Neural progenitor cell (in vitro differentiated cells): ENCODE measurements at regions not wholly inside any gene's neighbourhood (a gene's known extent, or its start where the extent isn't known, plus 50 kb on each side); places are given as distances from the start of the nearest gene placed in this dataset.

ENCODE experiments used
- DNase-seq: peaks from one replicate; pipeline ENCODE4 v3.0.0-alpha.2; 2016; ENCODE audit warnings: low spot score
- H2AFZ ChIP-seq: fragments of 200-600 bp; sonication (generic); replicated peaks from 2 replicates; pipeline ENCODE4 v1.6.1; 2016; ENCODE audit warnings: antibody characterized with exemption
- H3F3A ChIP-seq: fragments of 200-600 bp; sonication (generic); 2 replicates; pipeline ENCODE4 v1.6.1; 2016; ENCODE audit warnings: antibody characterized with exemption, low read depth
- H3K27ac ChIP-seq: fragments of 200-600 bp; sonication (generic); 2 replicates; pipeline ENCODE4 v1.5.1; 2016; ENCODE audit warnings: mild to moderate bottlenecking
- H3K27me3 ChIP-seq: fragments of 200-600 bp; sonication (generic); 2 replicates; pipeline ENCODE4 v1.6.1; 2016; ENCODE audit warnings: mild to moderate bottlenecking, moderate library complexity
- H3K36me3 ChIP-seq: fragments of 200-600 bp; sonication (generic); 2 replicates; pipeline ENCODE4 v1.5.1; 2016
- H3K4me1 ChIP-seq: fragments of 200-600 bp; sonication (generic); 2 replicates; pipeline ENCODE4 v1.6.1; 2016; ENCODE audit warnings: mixed run types
- H3K4me2 ChIP-seq: fragments of 200-600 bp; sonication (generic); 2 replicates; pipeline ENCODE4 v1.6.1; 2016
- H3K4me3 ChIP-seq: fragments of 200-600 bp; sonication (generic); 2 replicates; pipeline ENCODE4 v1.5.1; 2016
- H3K79me2 ChIP-seq: fragments of 200-600 bp; sonication (generic); 2 replicates; pipeline ENCODE4 v1.6.1; 2016; ENCODE audit warnings: low read depth
- H3K9ac ChIP-seq: fragments of 200-600 bp; sonication (generic); 2 replicates; pipeline ENCODE4 v1.6.1; 2016
- H3K9me3 ChIP-seq: fragments of 200-600 bp; sonication (generic); 2 replicates; pipeline ENCODE4 v1.5.1; 2016; ENCODE audit warnings: low read depth
- H4K20me1 ChIP-seq: fragments of 200-600 bp; sonication (generic); 2 replicates; pipeline ENCODE4 v1.6.1; 2016; ENCODE audit warnings: low read depth
- H3K27ac Mint-ChIP-seq: 3 replicates; pipeline ENCODE4 v1.8.0; 2021; ENCODE audit warnings: mixed read lengths
- H3K27me3 Mint-ChIP-seq: 2 replicates; pipeline ENCODE4 v1.8.0; 2022; ENCODE audit warnings: low read depth, mild to moderate bottlenecking, inconsistent platforms, moderate library complexity, mixed read lengths; ENCODE audit not compliant: insufficient read depth
- H3K36me3 Mint-ChIP-seq: 3 replicates; pipeline ENCODE4 v1.8.0; 2021; ENCODE audit warnings: mixed read lengths
- H3K4me1 Mint-ChIP-seq: 3 replicates; pipeline ENCODE4 v1.8.0; 2021; ENCODE audit warnings: mixed read lengths
- H3K4me3 Mint-ChIP-seq: 3 replicates; pipeline ENCODE4 v1.8.0; 2021; ENCODE audit warnings: mild to moderate bottlenecking, moderate library complexity, mixed read lengths
- H3K9me3 Mint-ChIP-seq: 3 replicates; pipeline ENCODE4 v1.8.0; 2020; ENCODE audit warnings: mixed read lengths
- CTCF ChIP-seq: fragments of 200-600 bp; sonication (generic); IDR thresholded peaks from 2 replicates; pipeline ENCODE4 v1.5.1; 2017; ENCODE audit warnings: antibody characterized with exemption, mild to moderate bottlenecking
- EZH2 ChIP-seq: fragments of 200-600 bp; sonication (generic); IDR thresholded peaks from 2 replicates; pipeline ENCODE4 v1.6.1; 2017; ENCODE audit warnings: antibody characterized with exemption, mild to moderate bottlenecking, moderate library complexity
- EZH2phosphoT487 ChIP-seq: fragments of 200-600 bp; sonication (generic); IDR thresholded peaks from 2 replicates; pipeline ENCODE4 v1.6.1; 2017; ENCODE audit warnings: antibody characterized with exemption

GRCh38 chr17:77332034-77332971 is 191.5 kb downstream of the SEC14L1 start:
- no peak for DNase-seq
- Histone ChIP-seq H3K4me1 (no peaks in the 10 kb centered on the region), H3K9me3 (peaks cover 7% of the 10 kb centered on the region), H4K20me1 (no peaks in the 10 kb centered on the region), H3K36me3 (no peaks in the 10 kb centered on the region), H3F3A (no peaks in the 10 kb centered on the region), H2AFZ (no peak overlapping the region), H3K79me2 (peaks cover 10% of the 10 kb centered on the region), H3K4me3 (no peak overlapping the region), H3K27me3 (no peaks in the 10 kb centered on the region), H3K4me2 (peak overlapping the region; percentile 73), H3K27ac (no peak overlapping the region), H3K9ac (no peak overlapping the region)
- TF ChIP-seq EZH2 (no peak), EZH2phosphoT487 (no peak), CTCF (no peak)
- no peak overlapping the region for H3K4me3 Mint-ChIP-seq
- H3K27me3 Mint-ChIP-seq = peaks cover 4% of the 10 kb centered on the region
- no peaks in the 10 kb centered on the region for H3K36me3 Mint-ChIP-seq
- H3K9me3 Mint-ChIP-seq = peaks cover 2% of the 10 kb centered on the region
- H3K4me1 Mint-ChIP-seq = peaks cover 10% of the 10 kb centered on the region
- no peak overlapping the region for H3K27ac Mint-ChIP-seq

GRCh38 chr17:77332981-77333685 is 192.4 kb downstream of the SEC14L1 start:
- H3K27me3 Mint-ChIP-seq = peaks cover 6% of the 10 kb centered on the region
- Histone ChIP-seq H3K4me3 (no peak overlapping the region), H3K36me3 (no peaks in the 10 kb centered on the region), H3K27me3 (no peaks in the 10 kb centered on the region), H3K9me3 (peaks cover 7% of the 10 kb centered on the region), H4K20me1 (no peaks in the 10 kb centered on the region), H2AFZ (no peak overlapping the region), H3K27ac (no peak overlapping the region), H3K4me1 (no peaks in the 10 kb centered on the region), H3K4me2 (no peak overlapping the region), H3F3A (no peaks in the 10 kb centered on the region), H3K9ac (no peak overlapping the region), H3K79me2 (peaks cover 10% of the 10 kb centered on the region)
- TF ChIP-seq EZH2phosphoT487 = no peak
- no peak for TF ChIP-seq EZH2
- TF ChIP-seq CTCF = no peak
- H3K9me3 Mint-ChIP-seq = peaks cover 7% of the 10 kb centered on the region
- no peak overlapping the region for H3K4me3 Mint-ChIP-seq
- H3K36me3 Mint-ChIP-seq = no peaks in the 10 kb centered on the region
- no peak for DNase-seq
- no peak overlapping the region for H3K27ac Mint-ChIP-seq
- peaks cover 10% of the 10 kb centered on the region for H3K4me1 Mint-ChIP-seq

GRCh38 chr17:77337150-77337549 is 196.4 kb downstream of the SEC14L1 start:
- Mint-ChIP-seq H3K9me3 (peaks cover 7% of the 10 kb centered on the region), H3K27ac (no peak overlapping the region), H3K27me3 (peaks cover 2% of the 10 kb centered on the region), H3K4me3 (no peak overlapping the region), H3K4me1 (no peaks in the 10 kb centered on the region), H3K36me3 (no peaks in the 10 kb centered on the region)
- H3K9me3 ChIP-seq = peaks cover 7% of the 10 kb centered on the region
- no peak overlapping the region for H3K4me3 ChIP-seq
- H4K20me1 ChIP-seq = no peaks in the 10 kb centered on the region
- no peak overlapping the region for H2AFZ ChIP-seq
- H3K27ac ChIP-seq = no peak overlapping the region
- no peaks in the 10 kb centered on the region for H3K27me3 ChIP-seq
- TF ChIP-seq EZH2 (no peak), EZH2phosphoT487 (no peak), CTCF (no peak)
- DNase-seq = no peak
- peaks cover 10% of the 10 kb centered on the region for H3K79me2 ChIP-seq
- H3K4me1 ChIP-seq = no peaks in the 10 kb centered on the region
- H3F3A ChIP-seq = no peaks in the 10 kb centered on the region
- no peak overlapping the region for H3K9ac ChIP-seq
- H3K4me2 ChIP-seq = no peak overlapping the region
- H3K36me3 ChIP-seq = no peaks in the 10 kb centered on the region
